ENCODE measurements at regions not wholly inside any gene's neighbourhood (a gene's known extent, or its start where the extent isn't known, plus 50 kb on each side); places are given as distances from the start of the nearest gene placed in this dataset.

GRCh38 chr6:166688901-166689300 is 61.9 kb upstream of the RPS6KA2 start:
- Histone ChIP-seq H3K79me2 (ENCODE audit: control insufficient read depth, insufficient read depth, low read length) (no peaks in the 10 kb centered on the region), H3K4me1 (ENCODE audit: control insufficient read depth, extremely low read depth, insufficient read depth, low read length) (peaks cover 16% of the 10 kb centered on the region), H3K27ac (ENCODE audit: control insufficient read depth, insufficient read depth, low read length) (no peak overlapping the region), H3K4me3 (ENCODE audit: control insufficient read depth in 2 of 3, extremely low read depth in 1 of 3, insufficient read depth in 2 of 3, low read depth in 1 of 3, low read length in 3 of 3) (no peak overlapping the region), H2AFZ (ENCODE audit: control insufficient read depth, low read length) (no peak overlapping the region), H3K9me1 (ENCODE audit: control insufficient read depth, extremely low read depth, insufficient read depth, low read length) (peaks cover 2% of the 10 kb centered on the region), H3K9ac (ENCODE audit: control insufficient read depth, extremely low read depth, insufficient read depth, low read length) (no peak overlapping the region), H3K9me3 (ENCODE audit: control insufficient read depth, low read depth, low read length) (no peaks in the 10 kb centered on the region), H3K36me3 (ENCODE audit: control insufficient read depth in 2 of 2, extremely low read depth in 1 of 2, insufficient read depth in 2 of 2, low read length in 2 of 2) (no peaks in the 10 kb centered on the region), H3K4me2 (ENCODE audit: control insufficient read depth, extremely low read depth, insufficient read depth, low read depth, low read length) (no peak overlapping the region), H3K27me3 (ENCODE audit: control insufficient read depth, extremely low read depth, insufficient read depth, low read length) (no peaks in the 10 kb centered on the region), H4K20me1 (ENCODE audit: control insufficient read depth, extremely low read depth, insufficient read depth, low read length) (no peaks in the 10 kb centered on the region)
- FAIRE-seq (no peak), DNase-seq (ENCODE audit: low read depth, low spot score) (no peak)
- dilution Hi-C loops (cut with MboI; ENCODE audit: extremely low pct_ligation_motif_present, low sequenced_read_pairs), result no loop called here
- TF ChIP-seq EZH2 (IDR thresholded peaks at IDR 0.05; ENCODE audit: low read length), result no peak
- TF ChIP-seq, protein P1, sequence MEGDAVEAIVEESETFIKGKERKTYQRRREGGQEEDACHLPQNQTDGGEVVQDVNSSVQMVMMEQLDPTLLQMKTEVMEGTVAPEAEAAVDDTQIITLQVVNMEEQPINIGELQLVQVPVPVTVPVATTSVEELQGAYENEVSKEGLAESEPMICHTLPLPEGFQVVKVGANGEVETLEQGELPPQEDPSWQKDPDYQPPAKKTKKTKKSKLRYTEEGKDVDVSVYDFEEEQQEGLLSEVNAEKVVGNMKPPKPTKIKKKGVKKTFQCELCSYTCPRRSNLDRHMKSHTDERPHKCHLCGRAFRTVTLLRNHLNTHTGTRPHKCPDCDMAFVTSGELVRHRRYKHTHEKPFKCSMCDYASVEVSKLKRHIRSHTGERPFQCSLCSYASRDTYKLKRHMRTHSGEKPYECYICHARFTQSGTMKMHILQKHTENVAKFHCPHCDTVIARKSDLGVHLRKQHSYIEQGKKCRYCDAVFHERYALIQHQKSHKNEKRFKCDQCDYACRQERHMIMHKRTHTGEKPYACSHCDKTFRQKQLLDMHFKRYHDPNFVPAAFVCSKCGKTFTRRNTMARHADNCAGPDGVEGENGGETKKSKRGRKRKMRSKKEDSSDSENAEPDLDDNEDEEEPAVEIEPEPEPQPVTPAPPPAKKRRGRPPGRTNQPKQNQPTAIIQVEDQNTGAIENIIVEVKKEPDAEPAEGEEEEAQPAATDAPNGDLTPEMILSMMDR (optimal IDR thresholded peaks at IDR 0.05 in 1 of 3, IDR thresholded peaks at IDR 0.05 in 1 of 3, conservative IDR thresholded peaks at IDR 0.05 in 1 of 3; ENCODE audit: extremely low read depth in 1 of 3, insufficient read depth in 2 of 3, low read length in 3 of 3), result no peak

DNA sequence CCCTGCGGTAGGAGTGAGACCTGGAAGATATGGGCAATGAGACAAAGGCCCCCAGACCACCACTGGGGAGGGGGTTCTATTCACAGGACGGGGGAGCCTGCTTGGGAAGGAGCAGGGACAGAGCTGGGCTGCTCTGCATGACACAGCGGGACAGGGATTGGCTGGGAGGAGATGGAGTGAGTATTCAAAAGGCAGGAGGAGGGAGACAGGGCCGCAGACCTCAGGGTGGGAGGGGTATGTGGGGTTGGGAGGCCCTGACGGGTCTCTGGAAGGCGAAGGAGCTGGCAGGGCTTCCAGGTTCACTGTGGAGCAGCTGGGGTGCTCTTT is 60.8 kb upstream of the RPS6KA2 start:
- no peak overlapping the region for H2AFZ ChIP-seq (ENCODE audit: control insufficient read depth, low read length)
- dilution Hi-C loops (cut with MboI; ENCODE audit: extremely low pct_ligation_motif_present, low sequenced_read_pairs), result no loop called here
- H3K27me3 ChIP-seq (ENCODE audit: control insufficient read depth, extremely low read depth, insufficient read depth, low read length), result no peaks in the 10 kb centered on the region
- H3K4me2 ChIP-seq (ENCODE audit: control insufficient read depth, extremely low read depth, insufficient read depth, low read depth, low read length), result no peak overlapping the region
- TF ChIP-seq, protein P1 (optimal IDR thresholded peaks at IDR 0.05 in 1 of 3, IDR thresholded peaks at IDR 0.05 in 1 of 3, conservative IDR thresholded peaks at IDR 0.05 in 1 of 3; ENCODE audit: extremely low read depth in 1 of 3, insufficient read depth in 2 of 3, low read length in 3 of 3), result no peak
- no peak for TF ChIP-seq EZH2 (IDR thresholded peaks at IDR 0.05; ENCODE audit: low read length)
- H3K27ac ChIP-seq (ENCODE audit: control insufficient read depth, insufficient read depth, low read length), result no peak overlapping the region
- no peaks in the 10 kb centered on the region for H3K79me2 ChIP-seq (ENCODE audit: control insufficient read depth, insufficient read depth, low read length)
- no peaks in the 10 kb centered on the region for H3K36me3 ChIP-seq (ENCODE audit: control insufficient read depth in 2 of 2, extremely low read depth in 1 of 2, insufficient read depth in 2 of 2, low read length in 2 of 2)
- H3K4me1 ChIP-seq (ENCODE audit: control insufficient read depth, extremely low read depth, insufficient read depth, low read length), result peaks cover 16% of the 10 kb centered on the region
- no peak overlapping the region for H3K4me3 ChIP-seq (ENCODE audit: control insufficient read depth in 2 of 3, extremely low read depth in 1 of 3, insufficient read depth in 2 of 3, low read depth in 1 of 3, low read length in 3 of 3)
- DNase-seq (ENCODE audit: low read depth, low spot score), result no peak
- H4K20me1 ChIP-seq (ENCODE audit: control insufficient read depth, extremely low read depth, insufficient read depth, low read length), result no peaks in the 10 kb centered on the region
- peaks cover 2% of the 10 kb centered on the region for H3K9me1 ChIP-seq (ENCODE audit: control insufficient read depth, extremely low read depth, insufficient read depth, low read length)
- no peak overlapping the region for H3K9ac ChIP-seq (ENCODE audit: control insufficient read depth, extremely low read depth, insufficient read depth, low read length)
- H3K9me3 ChIP-seq (ENCODE audit: control insufficient read depth, low read depth, low read length), result no peaks in the 10 kb centered on the region
- FAIRE-seq, result no peak

Data from keratinocyte (primary cell).